ENCODE measurements at regions not wholly inside any gene's neighbourhood (a gene's known extent, or its start where the extent isn't known, plus 50 kb on each side); places are given as distances from the start of the nearest gene placed in this dataset.
"Not testable (repeated sequence)": the region's sequence is repeated elsewhere in the genome, so short reads cannot be mapped to it uniquely, and the experiment has no call there.

- Histone ChIP-seq H3K4me1 (ENCODE audit: control insufficient read depth, insufficient read depth, low read length, unreplicated experiment) (no peaks in the 10 kb centered on the region), H3K27me3 (ENCODE audit: insufficient read depth, low read length) (no peaks in the 10 kb centered on the region), H3K4me3 (ENCODE audit: low read depth, low read length) (no peak overlapping the region), H3K36me3 (ENCODE audit: insufficient read depth, low read length) (no peaks in the 10 kb centered on the region), H3K79me2 (ENCODE audit: control insufficient read depth, insufficient read depth, low read length, unreplicated experiment) (no peaks in the 10 kb centered on the region), H3K27ac (ENCODE audit: low read depth, low read length) (no peak overlapping the region), H2AFZ (ENCODE audit: low read length, unreplicated experiment) (no peak overlapping the region)
Measured at GRCh38 chrX:30141966-30142365, 73.4 kb upstream of the MAGEB2 start.

GRCh38 chrX:30144221-30144620 lies 71.1 kb upstream of the MAGEB2 start:
- H3K79me2 ChIP-seq (ENCODE audit: control insufficient read depth, insufficient read depth, low read length, unreplicated experiment), result no peaks in the 10 kb centered on the region
- H2AFZ ChIP-seq (ENCODE audit: low read length, unreplicated experiment), result no peak overlapping the region
- H3K36me3 ChIP-seq (ENCODE audit: insufficient read depth, low read length), result no peaks in the 10 kb centered on the region
- no peak overlapping the region for H3K27ac ChIP-seq (ENCODE audit: low read depth, low read length)
- H3K27me3 ChIP-seq (ENCODE audit: insufficient read depth, low read length), result no peaks in the 10 kb centered on the region
- no peaks in the 10 kb centered on the region for H3K4me1 ChIP-seq (ENCODE audit: control insufficient read depth, insufficient read depth, low read length, unreplicated experiment)
- no peak overlapping the region for H3K4me3 ChIP-seq (ENCODE audit: low read depth, low read length)

DNA sequence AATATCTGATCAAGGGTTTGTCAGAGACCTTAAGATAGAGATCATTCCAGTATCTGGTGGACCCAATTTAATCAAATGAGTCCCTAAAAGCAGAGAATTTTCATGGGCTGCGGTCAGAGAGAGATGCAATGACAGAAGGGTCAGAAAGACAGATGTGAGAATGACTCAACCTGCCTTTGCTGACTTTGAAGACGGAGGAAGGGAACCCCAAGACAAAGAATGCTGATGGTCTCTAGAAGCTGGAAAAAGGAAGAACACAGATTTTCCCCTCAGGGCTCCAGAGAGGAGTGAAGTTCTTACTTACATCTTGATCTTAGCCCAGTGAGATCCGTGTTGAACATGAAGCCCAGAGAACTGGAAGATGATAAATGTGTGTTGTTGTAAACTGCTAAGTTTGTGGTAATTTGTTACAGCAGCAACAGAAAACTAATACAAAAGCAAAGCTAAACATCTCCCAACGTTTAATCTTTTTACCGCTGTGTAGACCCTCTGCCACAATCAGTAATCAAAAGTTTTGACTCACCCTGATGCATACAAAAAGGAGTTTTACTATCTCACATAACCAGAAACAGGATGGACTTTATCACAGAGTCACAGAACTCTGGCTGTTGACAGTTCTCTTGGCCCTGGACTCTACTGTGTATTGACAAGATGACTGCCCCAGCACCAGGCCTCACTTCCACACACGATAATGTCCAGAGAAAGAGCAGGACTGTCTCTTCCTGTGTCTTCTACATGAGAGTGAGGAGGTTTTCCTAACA lies 70.2 kb upstream of the MAGEB2 start:
- Histone ChIP-seq H3K4me1 (ENCODE audit: control insufficient read depth, insufficient read depth, low read length, unreplicated experiment) (no peaks in the 10 kb centered on the region), H3K36me3 (ENCODE audit: insufficient read depth, low read length) (no peaks in the 10 kb centered on the region), H3K27me3 (ENCODE audit: insufficient read depth, low read length) (no peaks in the 10 kb centered on the region), H3K27ac (ENCODE audit: low read depth, low read length) (no peak overlapping the region), H3K79me2 (ENCODE audit: control insufficient read depth, insufficient read depth, low read length, unreplicated experiment) (no peaks in the 10 kb centered on the region), H3K4me3 (ENCODE audit: low read depth, low read length) (no peak overlapping the region), H2AFZ (ENCODE audit: low read length, unreplicated experiment) (no peak overlapping the region)

DNA sequence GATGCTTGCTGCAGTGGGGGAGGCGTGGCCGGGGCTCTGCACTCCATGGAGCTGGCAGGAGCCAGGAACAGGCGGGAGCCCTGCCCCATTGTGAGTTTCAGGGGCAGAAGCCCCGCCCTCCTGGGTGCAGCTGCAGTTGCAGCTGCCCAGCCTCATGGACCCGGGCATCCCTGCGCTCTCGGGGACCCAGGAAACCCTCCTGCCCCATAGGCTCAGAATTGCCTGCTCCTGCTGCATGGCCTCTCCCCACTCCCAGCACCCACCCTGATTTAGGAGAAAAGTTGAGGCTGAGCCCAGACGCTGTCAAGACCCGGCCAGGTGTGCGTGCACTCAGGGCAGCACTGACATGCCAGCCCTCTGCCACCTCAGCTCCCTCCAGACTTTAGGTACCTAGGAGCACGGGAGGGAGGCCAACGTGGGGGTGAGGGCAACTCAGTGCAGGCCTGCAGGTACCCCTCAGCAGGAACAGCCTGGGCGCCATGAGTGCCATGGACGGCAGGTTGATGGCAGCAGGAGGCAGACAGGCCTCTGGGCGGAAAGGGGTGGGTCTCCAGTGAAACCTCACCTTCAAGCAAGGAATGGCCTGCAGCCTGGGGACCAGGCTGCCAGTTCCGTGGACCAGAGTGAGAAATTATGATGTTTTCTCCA lies 67.2 kb upstream of the MAGEB2 start:
- no peaks in the 10 kb centered on the region for H3K4me1 ChIP-seq (ENCODE audit: control insufficient read depth, insufficient read depth, low read length, unreplicated experiment)
- no peaks in the 10 kb centered on the region for H3K79me2 ChIP-seq (ENCODE audit: control insufficient read depth, insufficient read depth, low read length, unreplicated experiment)
- no peaks in the 10 kb centered on the region for H3K36me3 ChIP-seq (ENCODE audit: insufficient read depth, low read length)
- H3K4me3 ChIP-seq (ENCODE audit: low read depth, low read length), result no peak overlapping the region
- H3K27me3 ChIP-seq (ENCODE audit: insufficient read depth, low read length), result no peaks in the 10 kb centered on the region
- H2AFZ ChIP-seq (ENCODE audit: low read length, unreplicated experiment), result no peak overlapping the region
- H3K27ac ChIP-seq (ENCODE audit: low read depth, low read length), result no peak overlapping the region

DNA sequence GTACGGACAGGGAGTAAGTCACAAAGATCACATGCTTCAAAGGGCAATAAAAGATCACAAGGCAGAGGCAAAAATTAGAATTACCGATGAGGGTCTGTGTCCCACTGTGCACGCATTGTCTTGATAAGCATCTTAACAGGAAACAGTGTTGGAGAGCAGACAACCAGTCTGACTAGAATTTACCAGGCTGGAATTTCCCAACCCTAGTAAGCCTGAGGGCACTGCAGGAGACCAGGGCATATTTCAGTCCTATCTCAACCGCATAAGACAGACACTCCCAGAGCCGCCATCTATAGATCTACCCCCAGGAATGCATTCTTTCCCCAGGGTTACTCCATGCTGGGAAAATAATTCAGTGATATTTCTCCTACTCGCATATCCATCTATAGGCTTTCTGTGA lies 66.2 kb upstream of the MAGEB2 start:
- H3K36me3 ChIP-seq (ENCODE audit: insufficient read depth, low read length); H3K79me2 ChIP-seq (ENCODE audit: control insufficient read depth, insufficient read depth, low read length, unreplicated experiment); H3K27me3 ChIP-seq (ENCODE audit: insufficient read depth, low read length); H2AFZ ChIP-seq (ENCODE audit: low read length, unreplicated experiment); H3K4me1 ChIP-seq (ENCODE audit: control insufficient read depth, insufficient read depth, low read length, unreplicated experiment); H3K4me3 ChIP-seq (ENCODE audit: low read depth, low read length); H3K27ac ChIP-seq (ENCODE audit: low read depth, low read length): not testable (repeated sequence)

DNA sequence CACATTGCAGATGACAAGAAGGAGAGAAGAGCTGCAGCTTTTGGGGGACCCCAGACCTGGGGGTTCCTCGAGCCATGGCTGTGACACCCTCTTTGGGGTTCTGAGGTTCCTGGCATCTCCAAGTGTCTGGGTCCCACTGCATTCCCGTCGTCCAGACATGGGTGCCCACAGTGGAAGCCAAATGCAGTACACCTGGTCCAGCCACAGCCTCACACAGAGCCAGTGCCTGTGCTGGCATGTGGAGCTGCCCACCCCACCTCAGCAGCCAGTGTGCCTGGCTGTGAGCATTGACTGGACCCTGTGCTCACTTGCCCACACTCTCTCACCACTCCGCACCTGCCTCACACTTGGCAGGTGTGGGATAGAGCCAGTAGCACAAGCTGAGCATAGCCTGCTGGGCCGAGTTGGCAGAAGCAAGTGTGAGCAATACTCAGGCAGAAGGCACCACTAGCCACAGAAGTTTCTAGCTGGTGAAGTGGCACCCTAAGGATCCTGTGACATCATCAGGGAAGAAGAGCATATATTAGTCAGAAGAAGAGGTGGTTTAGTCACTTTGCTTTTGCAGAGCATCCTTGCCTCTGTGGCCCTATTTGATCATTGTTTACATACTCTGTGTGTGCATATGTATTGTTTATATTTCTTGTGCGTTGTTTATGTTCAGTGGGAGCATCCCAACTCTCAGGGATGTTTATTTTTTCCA lies 65.0 kb upstream of the MAGEB2 start:
- H3K4me1 ChIP-seq (ENCODE audit: control insufficient read depth, insufficient read depth, low read length, unreplicated experiment), result no peaks in the 10 kb centered on the region
- H2AFZ ChIP-seq (ENCODE audit: low read length, unreplicated experiment), result no peak overlapping the region
- no peaks in the 10 kb centered on the region for H3K27me3 ChIP-seq (ENCODE audit: insufficient read depth, low read length)
- H3K4me3 ChIP-seq (ENCODE audit: low read depth, low read length), result no peak overlapping the region
- no peaks in the 10 kb centered on the region for H3K36me3 ChIP-seq (ENCODE audit: insufficient read depth, low read length)
- H3K27ac ChIP-seq (ENCODE audit: low read depth, low read length), result no peak overlapping the region
- H3K79me2 ChIP-seq (ENCODE audit: control insufficient read depth, insufficient read depth, low read length, unreplicated experiment), result no peaks in the 10 kb centered on the region

GRCh38 chrX:30151964-30152363 lies 63.4 kb upstream of the MAGEB2 start:
- Histone ChIP-seq H3K79me2 (ENCODE audit: control insufficient read depth, insufficient read depth, low read length, unreplicated experiment) (no peaks in the 10 kb centered on the region), H3K27ac (ENCODE audit: low read depth, low read length) (no peak overlapping the region), H3K4me3 (ENCODE audit: low read depth, low read length) (no peak overlapping the region), H3K27me3 (ENCODE audit: insufficient read depth, low read length) (no peaks in the 10 kb centered on the region), H3K36me3 (ENCODE audit: insufficient read depth, low read length) (no peaks in the 10 kb centered on the region), H3K4me1 (ENCODE audit: control insufficient read depth, insufficient read depth, low read length, unreplicated experiment) (no peaks in the 10 kb centered on the region), H2AFZ (ENCODE audit: low read length, unreplicated experiment) (no peak overlapping the region)

GRCh38 chrX:30153175-30153880 lies 62.0 kb upstream of the MAGEB2 start:
- Histone ChIP-seq H3K4me1 (ENCODE audit: control insufficient read depth, insufficient read depth, low read length, unreplicated experiment) (no peaks in the 10 kb centered on the region), H3K4me3 (ENCODE audit: low read depth, low read length) (no peak overlapping the region), H3K79me2 (ENCODE audit: control insufficient read depth, insufficient read depth, low read length, unreplicated experiment) (no peaks in the 10 kb centered on the region), H2AFZ (ENCODE audit: low read length, unreplicated experiment) (no peak overlapping the region), H3K27ac (ENCODE audit: low read depth, low read length) (no peak overlapping the region), H3K36me3 (ENCODE audit: insufficient read depth, low read length) (no peaks in the 10 kb centered on the region), H3K27me3 (ENCODE audit: insufficient read depth, low read length) (no peaks in the 10 kb centered on the region)

GRCh38 chrX:30153881-30154260 lies 61.5 kb upstream of the MAGEB2 start:
- H3K27ac ChIP-seq (ENCODE audit: low read depth, low read length), result no peak overlapping the region
- H3K36me3 ChIP-seq (ENCODE audit: insufficient read depth, low read length), result no peaks in the 10 kb centered on the region
- no peak overlapping the region for H3K4me3 ChIP-seq (ENCODE audit: low read depth, low read length)
- H2AFZ ChIP-seq (ENCODE audit: low read length, unreplicated experiment), result no peak overlapping the region
- H3K79me2 ChIP-seq (ENCODE audit: control insufficient read depth, insufficient read depth, low read length, unreplicated experiment), result no peaks in the 10 kb centered on the region
- H3K4me1 ChIP-seq (ENCODE audit: control insufficient read depth, insufficient read depth, low read length, unreplicated experiment), result no peaks in the 10 kb centered on the region
- H3K27me3 ChIP-seq (ENCODE audit: insufficient read depth, low read length), result no peaks in the 10 kb centered on the region

GRCh38 chrX:30156009-30156408 lies 59.4 kb upstream of the MAGEB2 start:
- no peak overlapping the region for H2AFZ ChIP-seq (ENCODE audit: low read length, unreplicated experiment)
- no peaks in the 10 kb centered on the region for H3K79me2 ChIP-seq (ENCODE audit: control insufficient read depth, insufficient read depth, low read length, unreplicated experiment)
- H3K27me3 ChIP-seq (ENCODE audit: insufficient read depth, low read length), result no peaks in the 10 kb centered on the region
- no peaks in the 10 kb centered on the region for H3K36me3 ChIP-seq (ENCODE audit: insufficient read depth, low read length)
- H3K4me1 ChIP-seq (ENCODE audit: control insufficient read depth, insufficient read depth, low read length, unreplicated experiment), result no peaks in the 10 kb centered on the region
- H3K4me3 ChIP-seq (ENCODE audit: low read depth, low read length), result no peak overlapping the region
- no peak overlapping the region for H3K27ac ChIP-seq (ENCODE audit: low read depth, low read length)

Data from ACC112 (cell line).